GM12873 (cell line): ENCODE measurements at regions not wholly inside any gene's neighbourhood (a gene's known extent, or its start where the extent isn't known, plus 50 kb on each side); places are given as distances from the start of the nearest gene placed in this dataset.

Experiments used
- CTCF ChIP-seq: IDR thresholded peaks from 2 replicates; pipeline ENCODE4 v1.5.1; 2012; ENCODE audit warnings: low read depth, mild to moderate bottlenecking, moderate library complexity, low read length, control low read depth; ENCODE audit not compliant: insufficient read depth; ENCODE audit errors: missing control alignments

DNA sequence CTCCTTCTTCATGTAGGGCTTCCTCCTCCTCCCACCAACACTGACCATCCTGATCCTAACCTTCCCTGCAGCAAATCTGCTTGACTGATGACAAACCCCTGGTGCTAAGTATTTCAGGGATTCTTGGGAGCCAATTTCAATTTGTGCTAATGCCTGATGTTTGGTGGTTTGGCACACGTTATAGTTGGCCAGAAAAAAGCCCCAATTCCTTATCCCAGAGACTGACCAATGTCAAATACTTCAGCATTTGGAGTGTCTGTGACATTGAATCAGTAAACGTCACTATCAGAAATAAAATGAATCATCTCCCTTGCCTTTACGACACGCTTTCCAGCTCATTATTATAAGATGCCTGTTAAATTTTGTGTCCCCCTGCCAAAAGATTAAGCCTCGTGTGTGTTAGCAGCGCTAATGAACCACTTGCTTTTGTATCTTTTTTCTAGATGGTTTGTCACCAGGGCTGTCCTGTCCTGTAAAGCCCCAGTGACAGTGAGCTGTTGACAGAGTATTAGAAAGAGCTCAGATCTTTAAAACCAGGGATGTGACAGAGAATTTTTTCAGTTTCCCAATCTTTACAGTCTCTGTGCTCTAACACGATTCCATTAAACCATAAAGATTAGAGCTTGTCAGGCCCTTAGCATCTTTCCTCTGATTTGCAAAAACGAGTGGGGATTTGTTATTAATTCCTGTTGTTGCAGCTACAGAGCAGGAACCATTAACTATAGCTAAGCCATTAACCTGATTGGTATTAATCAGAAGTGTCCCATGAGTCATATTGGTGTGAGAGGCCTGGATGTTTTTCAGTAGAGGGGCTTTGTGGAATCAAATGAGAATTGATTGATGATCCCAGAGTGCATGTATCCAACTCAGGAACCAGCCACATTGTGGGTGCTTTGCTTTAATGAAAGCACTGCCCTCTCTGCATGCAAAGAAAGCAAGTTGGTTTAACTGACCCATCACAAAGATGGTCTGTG, 665.1 kb upstream of the PLXNA2 start:
- TF ChIP-seq CTCF = no peak

DNA sequence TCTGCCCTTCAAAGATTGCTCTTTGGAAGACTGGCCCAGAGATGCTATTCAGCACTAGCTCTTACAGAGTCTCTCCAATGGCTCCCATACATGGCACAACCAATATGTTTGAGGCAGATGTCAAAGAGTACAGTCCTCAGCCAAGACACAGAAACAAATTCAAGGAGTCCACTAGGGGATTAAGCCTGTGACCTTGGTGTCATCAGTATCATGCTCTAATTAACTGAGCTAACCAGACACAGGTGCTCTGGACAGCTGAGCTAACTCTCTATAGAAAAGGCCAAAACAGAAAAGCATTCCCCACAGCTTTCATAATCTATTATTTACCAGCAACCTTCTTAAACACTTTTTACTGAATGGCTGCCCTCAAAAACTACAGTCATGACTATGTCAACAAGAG, 666.0 kb upstream of the PLXNA2 start:
- TF ChIP-seq CTCF = no peak

DNA sequence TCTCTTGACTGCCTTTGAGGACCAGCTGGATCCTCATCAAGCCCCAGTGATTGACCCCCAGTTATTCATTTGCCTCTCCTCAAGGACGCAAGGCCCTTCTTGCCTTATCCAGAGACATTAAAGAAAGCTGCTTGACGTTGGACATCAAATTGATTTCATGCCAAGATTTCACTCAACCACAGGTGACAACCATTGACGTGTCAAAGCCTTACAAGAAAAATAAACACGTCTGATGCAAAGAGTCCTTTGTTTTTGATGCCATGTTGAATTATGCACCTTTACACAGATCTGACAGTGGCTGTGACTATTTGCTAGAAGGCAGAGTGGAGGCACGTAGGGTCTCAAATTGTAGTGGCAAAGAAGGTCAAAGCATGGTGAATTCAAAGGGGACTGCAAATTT, 666.2 kb upstream of the CAMK1G start:
- no peak for TF ChIP-seq CTCF

GRCh38 chr1:208917723-208918122, 665.8 kb upstream of the CAMK1G start:
- TF ChIP-seq CTCF = no peak

GRCh38 chr1:208918160-208918559, 665.4 kb upstream of the CAMK1G start:
- TF ChIP-seq CTCF = no peak

DNA sequence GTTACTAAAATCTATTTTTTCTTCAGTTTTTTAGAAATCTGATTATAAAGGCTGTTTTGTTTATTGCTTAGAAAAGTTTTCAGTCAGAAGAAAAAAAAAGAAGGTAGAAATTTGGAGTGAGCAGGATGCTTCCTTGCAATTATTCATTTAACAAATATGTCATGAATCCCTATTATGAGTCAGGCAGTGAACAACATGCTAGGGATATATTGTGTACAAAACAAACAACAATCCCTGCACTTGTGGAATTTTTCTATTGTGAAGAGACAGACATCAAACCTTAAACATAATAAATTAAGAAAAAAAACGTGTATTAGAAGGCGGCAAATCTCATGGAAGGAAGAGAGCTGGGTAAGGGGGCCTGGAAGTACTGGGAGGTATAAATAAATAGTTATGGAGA, 664.1 kb upstream of the CAMK1G start:
- no peak for TF ChIP-seq CTCF

DNA sequence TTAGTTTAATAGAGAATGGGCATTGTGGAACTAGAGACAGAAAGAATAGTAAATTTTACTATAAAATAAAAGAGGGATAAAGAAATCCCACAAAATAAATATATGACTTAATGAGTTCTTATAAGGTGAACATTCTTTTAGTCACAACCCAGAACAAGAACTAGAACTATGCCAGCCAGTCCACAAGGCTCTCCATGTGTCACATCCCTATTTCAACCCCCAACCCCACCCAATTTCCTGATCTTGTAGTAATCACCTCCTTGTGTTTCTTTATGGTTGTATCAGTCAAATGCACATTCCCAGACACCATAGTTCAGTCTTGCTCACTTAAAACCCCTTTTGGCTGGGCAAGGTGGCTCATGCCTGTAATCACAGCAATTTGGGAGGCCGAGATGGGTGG, 662.3 kb upstream of the CAMK1G start:
- TF ChIP-seq CTCF = no peak
